ACHN (cell line): ENCODE measurements at regions not wholly inside any gene's neighbourhood (a gene's known extent, or its start where the extent isn't known, plus 50 kb on each side); places are given as distances from the start of the nearest gene placed in this dataset.
"Not testable (repeated sequence)": the region's sequence is repeated elsewhere in the genome, so short reads cannot be mapped to it uniquely, and the experiment has no call there.

Experiments
- DNase-seq: peaks from one replicate; pipeline ENCODE4 v3.0.0-alpha.2; 2015
- in situ Hi-C: cut with HindIII; loops from 2 replicates; pipeline ENCODE4 v1.10.0; 2017; ENCODE audit warnings: low sequenced_read_pairs, low pct_ligation_motif_present, low pct_unique_long_range_greater_than_20kb

DNA sequence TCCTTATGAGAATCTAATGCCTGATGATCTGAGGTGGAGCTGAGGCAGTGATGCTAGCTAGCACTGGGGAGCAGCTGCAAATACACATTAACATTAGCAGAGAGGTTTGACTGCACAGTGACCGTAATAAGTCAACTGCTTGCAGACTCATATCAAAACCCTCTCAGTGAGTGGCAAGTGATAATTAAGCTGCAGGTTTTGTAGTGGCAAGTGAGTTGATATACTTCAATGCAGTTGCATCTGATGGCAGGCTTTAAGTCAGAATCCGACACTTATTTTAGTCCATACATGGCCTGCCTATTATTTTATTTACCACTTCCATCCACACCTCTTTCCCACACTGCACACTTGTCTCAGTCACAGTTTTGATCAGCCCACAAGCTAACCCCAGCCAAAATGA lies 209.2 kb upstream of the IRS2 start:
- no peak for DNase-seq
- in situ Hi-C loops = no loop called here

- in situ Hi-C loops = no loop called here
Measured at GRCh38 chr13:109990296-109990695, 203.9 kb upstream of the IRS2 start.

GRCh38 chr13:109989686-109990085 lies 203.3 kb upstream of the IRS2 start:
- DNase-seq = no peak
- in situ Hi-C loops = no loop called here

More at GRCh38 chr13:109990296-109990695, 203.9 kb upstream of the IRS2 start:
- DNase-seq = no peak

- in situ Hi-C loops = no loop called here
Measured at GRCh38 chr13:109989155-109989554, 202.8 kb upstream of the IRS2 start.

GRCh38 chr13:109986851-109987250 lies 200.5 kb upstream of the IRS2 start:
- no peak for DNase-seq
- in situ Hi-C loops = no loop called here

More at GRCh38 chr13:109989155-109989554, 202.8 kb upstream of the IRS2 start:
- DNase-seq = peak; percentile 25

DNA sequence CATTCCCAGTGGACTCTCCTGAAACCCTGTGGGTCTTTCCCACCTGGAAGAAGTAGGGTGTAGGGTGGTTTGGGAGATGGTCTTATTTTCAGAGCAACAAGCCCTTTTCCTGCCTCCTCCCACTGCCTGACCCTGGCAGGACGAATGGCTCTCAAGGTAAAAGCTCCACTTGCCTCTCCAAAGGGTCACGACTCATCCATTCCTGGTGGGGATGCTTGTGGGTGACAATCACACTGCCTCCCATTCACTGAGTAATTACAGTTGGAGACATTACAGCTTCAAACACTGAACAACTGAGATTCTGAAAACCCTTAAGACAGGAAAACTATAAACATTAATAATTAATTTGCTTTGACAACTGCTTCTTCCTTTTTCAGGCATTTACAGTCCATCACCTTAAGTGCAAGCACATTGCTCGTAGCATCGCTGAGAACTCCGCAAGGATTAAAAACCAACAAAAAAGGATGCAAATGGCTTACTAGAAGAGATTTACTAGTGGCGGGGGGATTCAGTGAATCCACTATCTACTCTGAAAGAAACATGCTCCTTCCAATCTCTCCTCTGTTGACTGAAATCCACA lies 199.6 kb upstream of the IRS2 start:
- peak; percentile 6 for DNase-seq
- in situ Hi-C loops = no loop called here

GRCh38 chr13:109983447-109983846 lies 197.1 kb upstream of the IRS2 start:
- in situ Hi-C loops = no loop called here
- DNase-seq = no peak

DNA sequence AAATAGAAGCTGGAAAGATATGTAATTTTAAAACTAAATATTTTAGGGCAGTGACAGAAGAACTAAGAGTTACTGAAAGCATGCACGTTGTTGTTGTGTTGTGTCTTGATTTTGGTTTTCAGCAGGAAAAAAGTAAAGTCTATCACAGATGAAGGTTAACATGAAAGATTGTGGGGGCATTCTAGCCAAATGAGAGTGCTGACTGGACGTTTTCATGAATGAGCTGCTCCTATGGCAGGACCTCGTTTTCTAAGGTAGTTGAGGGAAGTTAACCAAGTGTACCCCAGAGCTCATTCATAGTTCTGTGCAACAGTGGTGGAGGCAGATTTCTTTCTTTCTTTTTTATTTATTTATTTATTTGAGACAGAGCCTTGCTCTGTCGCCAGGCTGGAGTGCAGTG lies 194.6 kb upstream of the IRS2 start:
- in situ Hi-C loops = no loop called here
- no peak for DNase-seq

GRCh38 chr13:109979676-109980075 lies 193.3 kb upstream of the IRS2 start:
- in situ Hi-C loops, DNase-seq: not testable (repeated sequence)

- DNase-seq = no peak
- in situ Hi-C loops = no loop called here
Measured at GRCh38 chr13:109979228-109979627, 192.8 kb upstream of the IRS2 start.

DNA sequence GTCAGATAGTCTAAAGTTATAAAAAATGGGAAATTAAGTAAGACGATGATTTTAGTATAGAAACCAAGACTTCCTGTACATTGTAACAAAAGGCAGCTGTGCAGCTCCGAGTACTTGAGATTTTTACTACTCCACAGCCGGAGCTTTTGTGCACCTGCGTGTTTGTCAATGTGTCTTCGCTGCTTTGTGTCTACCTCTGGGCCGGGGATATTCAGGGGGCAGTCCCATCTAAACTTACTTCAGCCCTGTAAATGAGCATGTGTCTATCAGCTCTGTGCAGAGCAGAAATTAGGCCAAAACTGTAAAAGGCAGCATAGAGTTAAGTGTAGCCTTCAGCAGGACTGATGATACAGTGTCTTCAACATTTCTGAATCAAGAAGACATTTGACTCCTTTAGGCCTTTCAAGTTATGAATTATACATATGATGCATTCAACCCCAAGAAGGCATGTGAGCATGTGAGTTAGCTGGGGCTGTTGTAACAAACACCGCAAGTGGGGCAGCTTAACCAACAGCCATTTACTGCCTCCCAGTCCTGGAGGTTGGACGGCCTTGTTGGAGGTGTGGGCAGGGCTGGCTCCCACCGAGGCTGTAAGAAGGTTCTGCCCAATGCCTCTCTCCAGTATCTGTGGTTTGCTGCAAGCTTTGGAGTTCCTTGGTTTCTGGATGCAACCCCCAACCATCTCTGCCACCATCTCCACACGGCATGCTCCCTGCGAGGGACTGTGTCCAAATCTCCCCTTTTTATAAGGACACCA lies 191.0 kb upstream of the IRS2 start:
- in situ Hi-C loops = no loop called here
- DNase-seq = no peak

DNA sequence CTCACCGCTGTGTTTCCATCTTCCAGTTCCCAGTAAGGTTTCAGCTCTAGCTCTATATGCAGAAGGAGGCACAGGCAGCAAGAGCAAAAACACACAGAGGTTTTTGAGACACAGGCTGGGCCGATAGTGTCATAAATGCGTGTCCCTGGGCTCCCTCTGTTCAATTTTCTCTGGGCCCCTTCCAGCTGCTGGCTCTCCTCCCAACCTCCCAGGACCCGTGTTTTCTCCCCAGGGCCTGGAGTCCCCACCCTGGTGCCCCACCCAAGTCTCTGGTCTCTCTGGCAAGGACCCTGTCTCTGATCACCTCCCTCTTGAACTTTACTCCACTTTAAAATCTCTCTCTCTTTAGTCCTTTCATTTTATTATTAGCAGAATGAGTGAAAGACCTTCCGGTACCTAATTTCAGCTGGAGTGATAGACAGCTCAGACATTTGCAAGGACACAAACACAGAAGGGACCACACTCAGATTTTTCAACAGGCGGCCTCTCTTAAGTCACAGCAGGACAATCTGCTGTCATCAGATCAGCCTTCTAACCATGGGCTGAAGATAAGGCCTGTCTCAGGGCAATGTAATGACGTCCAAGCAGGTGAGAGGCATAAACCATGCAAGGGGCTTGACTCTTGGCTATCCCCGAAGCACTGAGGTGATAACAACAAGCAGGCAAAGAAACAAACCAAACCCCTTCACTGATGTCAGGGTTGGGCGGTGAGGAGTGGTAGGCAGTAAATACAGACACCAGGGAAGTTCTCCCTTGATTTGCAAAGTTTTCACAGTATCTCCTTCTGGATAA lies 190.0 kb upstream of the IRS2 start:
- no peak for DNase-seq
- in situ Hi-C loops = no loop called here

- in situ Hi-C loops = no loop called here
Measured at GRCh38 chr13:109974354-109974753, 188.0 kb upstream of the IRS2 start.

GRCh38 chr13:109973279-109973678 lies 186.9 kb upstream of the IRS2 start:
- in situ Hi-C loops = no loop called here
- no peak for DNase-seq

More at GRCh38 chr13:109974354-109974753, 188.0 kb upstream of the IRS2 start:
- DNase-seq = no peak

DNA sequence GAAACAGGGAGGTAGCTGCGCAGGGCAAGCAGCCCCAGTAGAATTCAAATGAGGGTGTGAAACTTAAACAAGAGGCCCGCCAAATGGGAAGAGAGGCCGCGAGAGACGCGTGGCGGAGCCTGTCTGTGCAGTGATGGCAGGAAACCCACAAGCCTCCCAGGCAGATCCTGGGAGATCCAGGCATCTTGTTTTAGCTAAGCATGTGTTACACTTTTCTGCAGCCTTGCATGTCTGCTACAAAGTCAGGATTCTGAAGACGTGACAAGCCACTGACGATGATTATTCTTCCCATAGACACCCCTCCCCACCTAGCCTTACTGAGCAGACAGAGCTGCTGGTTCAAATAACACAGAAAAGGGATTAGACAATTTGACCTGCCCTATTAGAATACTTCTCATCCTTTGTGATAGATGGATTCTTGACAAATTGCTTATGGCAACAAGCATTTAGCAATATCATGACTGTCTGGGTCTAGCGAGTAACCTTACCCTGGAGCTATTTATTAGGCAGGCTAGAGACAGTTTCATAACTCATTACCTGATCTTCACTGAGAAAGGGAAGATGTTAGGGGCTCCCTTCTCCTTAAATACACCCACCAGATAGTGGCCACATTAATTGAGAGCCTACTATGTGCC lies 185.2 kb upstream of the IRS2 start:
- in situ Hi-C loops = no loop called here
- no peak for DNase-seq

DNA sequence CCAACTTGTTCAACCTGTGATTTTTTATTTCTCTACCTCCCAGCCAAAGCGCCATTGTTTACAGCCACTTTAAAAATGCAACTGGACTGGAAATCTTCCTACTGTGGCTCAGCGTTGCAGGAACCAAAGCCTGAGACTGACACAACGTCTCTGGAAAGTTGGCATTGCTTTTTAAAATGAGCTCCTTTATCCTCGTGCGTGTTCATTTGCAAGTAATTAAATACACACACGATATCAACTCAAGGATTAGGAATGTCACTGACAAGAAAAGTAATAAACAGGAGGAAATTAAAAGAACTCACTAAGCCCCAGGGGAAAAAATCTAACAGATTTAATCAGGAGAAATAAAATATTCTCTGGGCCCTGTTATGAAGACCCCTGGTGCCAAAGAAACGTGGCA lies 184.6 kb upstream of the IRS2 start:
- no peak for DNase-seq
- in situ Hi-C loops = no loop called here

GRCh38 chr13:109968876-109969577 lies 182.6 kb upstream of the IRS2 start:
- in situ Hi-C loops = no loop called here

GRCh38 chr13:109963960-109964563 lies 177.7 kb upstream of the IRS2 start:
- in situ Hi-C loops = no loop called here
- no peak for DNase-seq

More at GRCh38 chr13:109968876-109969577, 182.6 kb upstream of the IRS2 start:
- DNase-seq = no peak
